ENCODE measurements at regions not wholly inside any gene's neighbourhood (a gene's known extent, or its start where the extent isn't known, plus 50 kb on each side); places are given as distances from the start of the nearest gene placed in this dataset.
A peak's percentile ranks its signal among the peaks of the same experiment; 100 is the strongest.

DNA sequence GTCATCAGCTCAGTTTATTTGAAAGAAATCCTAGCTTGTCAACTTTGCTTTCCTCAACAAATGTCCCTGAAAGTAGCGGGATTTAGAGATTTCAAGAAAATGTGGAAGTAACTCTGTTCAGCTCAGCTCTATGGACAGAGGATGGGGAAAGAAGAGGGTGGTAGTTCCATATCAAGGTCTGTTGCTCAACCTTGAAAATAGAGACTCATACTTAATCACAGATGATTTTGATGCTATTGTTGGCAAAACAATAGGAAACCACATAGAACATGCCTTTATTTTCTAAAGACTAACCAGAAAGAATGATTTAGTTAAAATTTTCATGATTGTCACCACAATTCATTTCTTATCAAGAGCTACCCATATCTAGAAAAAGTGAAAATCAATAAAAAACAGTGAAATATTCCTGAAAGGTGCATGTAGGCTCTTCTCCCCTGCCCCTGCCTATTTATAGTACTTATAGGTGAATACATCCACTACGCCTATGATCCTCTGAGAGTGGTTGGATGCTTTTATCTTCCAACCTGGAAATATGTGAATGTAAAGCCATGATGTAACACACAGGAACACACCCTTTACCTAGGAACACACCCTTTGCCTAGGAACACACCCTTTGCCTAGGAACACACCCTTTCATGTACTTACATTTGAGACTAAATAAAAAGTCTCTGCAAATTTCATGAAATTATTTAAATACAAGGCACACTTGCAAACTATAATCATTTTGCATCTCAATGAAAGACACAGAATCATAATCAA, 65.8 kb downstream of the ETAA1 start:
- no peak for DNase-seq

DNA sequence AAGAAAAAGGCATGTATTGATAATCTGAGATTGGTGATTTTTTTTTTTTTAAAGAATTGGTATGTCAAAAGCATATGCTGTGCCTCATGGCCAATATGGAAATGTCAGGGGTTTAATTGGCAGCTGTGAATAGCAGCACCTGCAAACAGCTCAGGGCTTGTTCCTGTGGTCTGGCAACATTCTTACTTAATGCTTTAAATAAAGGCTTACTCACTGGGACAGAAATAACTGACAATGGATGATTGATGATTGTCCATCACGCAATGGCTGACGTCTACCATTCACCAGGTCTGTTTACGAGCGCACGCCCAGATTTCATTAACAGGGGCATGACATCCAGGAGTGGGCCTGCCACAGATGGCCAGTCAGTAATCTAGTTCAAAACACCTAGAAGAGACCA, 66.7 kb downstream of the ETAA1 start:
- peak in 1 of 56 donors; percentile 7 for DNase-seq

DNA sequence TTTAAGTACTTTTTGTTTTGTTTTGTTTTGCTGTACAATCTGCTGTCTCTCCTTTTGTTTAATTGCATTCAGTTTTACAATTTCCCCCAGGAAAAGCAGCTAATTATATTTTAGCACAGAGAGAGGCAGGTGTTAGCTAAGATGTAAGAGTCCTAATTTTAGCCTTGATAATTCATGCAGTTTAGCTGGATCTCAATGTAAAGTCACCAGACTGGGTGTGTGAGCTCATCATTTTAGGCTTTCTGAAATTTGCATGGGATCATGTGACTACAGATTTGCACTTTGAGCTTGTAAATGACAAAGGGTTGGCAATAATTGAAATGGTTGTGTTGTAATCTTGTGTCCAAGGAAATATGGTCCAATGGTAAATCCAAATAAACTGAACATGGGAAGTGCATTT, 68.5 kb downstream of the ETAA1 start:
- DNase-seq: no peak

DNA sequence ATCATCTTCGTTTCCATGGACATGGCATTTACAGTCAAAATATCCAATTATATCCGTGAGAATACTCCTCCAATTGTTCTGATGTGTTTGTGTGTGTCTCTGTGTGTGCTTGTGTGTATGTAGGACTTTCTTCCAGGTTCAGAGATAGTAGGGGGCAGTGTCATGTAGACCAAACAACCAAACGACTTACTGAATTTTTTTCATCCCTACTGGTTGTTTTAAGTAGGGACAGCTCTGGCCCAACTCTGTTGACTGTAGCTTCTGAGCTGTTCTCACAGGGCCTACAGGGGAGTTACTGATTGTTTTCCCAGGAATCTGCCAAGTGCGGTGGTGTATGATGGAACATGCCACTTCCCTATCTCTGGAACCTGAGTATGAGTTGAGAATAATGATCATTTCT, 69.6 kb downstream of the ETAA1 start:
- no peak for DNase-seq

DNA sequence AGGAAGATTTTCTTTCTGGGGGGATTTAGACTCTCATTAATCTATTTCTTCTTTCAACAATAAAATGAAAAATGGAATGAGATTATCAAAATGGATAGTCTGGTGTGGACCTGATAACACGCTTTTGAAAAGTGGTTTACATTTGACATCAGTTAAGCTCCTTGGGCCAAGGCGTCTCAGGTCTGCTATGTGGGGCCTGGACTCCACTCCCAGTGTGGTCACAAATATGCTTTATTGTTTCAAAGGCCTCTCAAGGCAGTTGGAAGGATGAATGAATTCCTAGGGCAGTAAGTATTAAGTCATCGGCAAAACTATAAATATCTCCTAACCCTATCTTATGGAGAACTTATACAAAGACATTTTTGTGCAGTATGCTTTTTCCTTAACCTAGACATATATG, 74.5 kb downstream of the ETAA1 start:
- DNase-seq: no peak

DNA sequence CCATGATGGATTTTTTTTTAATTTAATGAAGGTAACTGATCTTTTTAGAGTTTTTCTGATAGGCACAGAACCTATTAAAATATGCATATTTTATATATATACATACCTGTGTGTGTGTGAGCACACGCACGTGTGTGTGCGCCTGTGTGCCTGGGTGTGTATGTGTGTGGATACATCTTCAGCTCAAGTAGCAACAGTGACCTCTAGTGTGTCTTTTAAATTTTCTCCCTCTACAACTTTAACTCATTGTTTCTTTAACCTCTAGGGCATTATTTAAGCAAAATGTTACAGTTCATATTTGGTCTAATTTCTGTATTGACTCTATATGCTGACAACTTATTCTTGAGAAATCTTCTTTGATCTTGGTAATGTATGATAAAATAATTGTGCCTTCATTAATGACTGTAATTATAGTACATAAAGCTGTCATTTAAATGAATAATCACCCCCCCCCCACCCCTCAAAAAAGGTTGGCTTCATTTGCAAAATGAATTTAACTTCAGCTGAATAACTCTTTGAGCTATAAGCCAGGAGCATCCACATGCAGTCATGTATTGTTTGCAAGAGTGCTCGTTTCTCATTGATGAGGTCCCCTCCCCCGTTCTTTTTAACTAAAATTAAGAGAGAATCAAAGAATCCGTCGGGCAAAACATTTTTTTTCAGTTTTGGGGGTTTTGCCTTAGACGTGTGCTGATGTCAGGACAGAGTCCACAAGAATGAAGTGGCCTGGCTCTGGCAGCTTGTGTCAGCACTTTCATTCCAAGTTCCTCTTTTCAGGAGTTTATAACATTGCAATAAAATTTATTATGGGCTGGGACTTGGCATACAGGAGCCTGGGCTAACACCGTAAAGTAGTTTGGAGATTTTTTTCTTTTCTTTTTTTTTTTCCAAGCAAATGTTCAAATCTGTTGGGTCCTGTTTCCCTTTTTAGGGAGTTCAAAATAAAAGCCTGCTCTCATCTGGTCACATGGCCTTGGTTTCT, 80.0 kb downstream of the ETAA1 start:
- DNase-seq: no peak

- DNase-seq: no peak
Observed at GRCh38 chr2:67479261-67479660, 82.1 kb downstream of the ETAA1 start.

DNA sequence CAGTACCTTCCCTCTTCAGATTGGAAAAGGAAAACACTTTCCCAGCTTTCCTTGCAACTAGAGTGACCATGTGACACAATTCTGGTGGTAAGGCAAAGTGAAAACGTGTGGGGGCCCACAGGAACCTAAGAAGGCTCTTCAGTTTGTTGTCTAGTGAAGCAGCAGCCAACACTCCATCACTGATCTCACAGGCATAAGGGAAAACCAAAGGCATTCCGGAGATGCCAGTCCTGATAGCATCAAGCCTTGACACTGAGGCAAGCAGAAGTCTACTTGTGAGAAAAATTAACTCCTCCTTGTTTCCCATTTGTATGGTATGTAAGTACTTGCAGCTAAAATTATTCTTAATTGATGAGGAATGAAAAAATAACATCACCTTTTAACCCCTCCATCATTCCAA, 88.3 kb downstream of the ETAA1 start:
- DNase-seq: no peak

- DNase-seq: no peak
Observed at GRCh38 chr2:67486041-67486796, 89.1 kb downstream of the ETAA1 start.

GRCh38 chr2:67487993-67488392, 90.9 kb downstream of the ETAA1 start:
- DNase-seq: no peak

DNA sequence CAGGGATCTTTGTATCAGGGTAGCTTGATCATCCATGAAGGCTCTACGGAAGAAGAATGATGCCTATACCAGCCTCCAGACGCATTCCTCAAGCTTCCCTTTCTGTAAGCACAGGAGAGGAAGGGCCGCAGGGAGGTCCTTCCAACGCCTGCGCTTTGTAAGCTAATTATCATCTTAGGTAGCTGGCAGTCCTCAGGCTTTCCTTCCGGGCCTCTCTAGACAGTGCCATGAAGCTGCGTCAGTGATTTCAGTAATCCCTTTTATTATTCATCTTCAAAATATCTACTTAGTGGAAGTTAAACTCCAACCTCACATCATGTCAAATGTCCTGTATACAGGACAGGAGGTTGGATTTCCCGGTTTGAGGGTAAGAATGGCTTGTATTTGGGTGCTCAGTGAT, 92.3 kb downstream of the ETAA1 start:
- no peak for DNase-seq

- no peak for DNase-seq
Observed at GRCh38 chr2:67498931-67499330, 101.8 kb downstream of the ETAA1 start.

DNA sequence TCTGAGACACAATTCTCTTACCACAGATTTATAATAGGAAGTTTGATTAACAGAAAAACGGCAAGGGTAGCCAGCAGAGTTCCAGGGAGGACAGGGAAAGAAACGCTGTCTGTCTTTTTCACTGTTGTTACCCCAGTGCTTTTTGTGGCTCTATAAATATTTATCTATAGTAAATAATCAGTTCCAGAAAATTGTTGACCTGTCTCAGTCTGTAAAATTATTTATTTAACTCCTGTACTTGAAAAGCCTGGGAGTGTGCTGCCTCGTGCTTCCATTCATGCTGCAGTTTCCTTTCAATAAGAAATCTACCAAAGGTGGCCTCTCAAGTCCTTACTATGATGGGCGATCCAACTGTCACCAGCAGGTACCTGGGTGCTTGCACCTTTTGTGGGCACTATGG, 102.9 kb downstream of the ETAA1 start:
- DNase-seq: no peak

DNA sequence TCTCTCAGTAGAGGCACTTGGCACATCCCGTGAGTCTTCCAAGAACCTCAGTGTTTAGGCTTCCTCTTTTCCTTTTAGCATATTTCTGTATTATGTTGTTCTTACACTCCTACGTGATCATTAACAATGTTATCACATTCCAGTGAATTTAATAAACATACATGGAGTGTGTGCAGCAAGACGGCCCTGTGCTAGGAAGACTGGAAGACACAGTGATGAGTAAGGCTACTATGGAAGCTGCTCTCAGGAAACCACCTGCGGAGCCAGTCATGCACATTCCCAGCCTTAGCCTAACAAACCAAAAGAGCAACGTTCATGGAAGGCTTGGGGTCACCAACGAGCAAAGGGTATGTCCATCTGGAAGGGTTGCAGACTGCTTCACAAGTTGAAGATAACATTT, 103.4 kb downstream of the ETAA1 start:
- DNase-seq: no peak

DNA sequence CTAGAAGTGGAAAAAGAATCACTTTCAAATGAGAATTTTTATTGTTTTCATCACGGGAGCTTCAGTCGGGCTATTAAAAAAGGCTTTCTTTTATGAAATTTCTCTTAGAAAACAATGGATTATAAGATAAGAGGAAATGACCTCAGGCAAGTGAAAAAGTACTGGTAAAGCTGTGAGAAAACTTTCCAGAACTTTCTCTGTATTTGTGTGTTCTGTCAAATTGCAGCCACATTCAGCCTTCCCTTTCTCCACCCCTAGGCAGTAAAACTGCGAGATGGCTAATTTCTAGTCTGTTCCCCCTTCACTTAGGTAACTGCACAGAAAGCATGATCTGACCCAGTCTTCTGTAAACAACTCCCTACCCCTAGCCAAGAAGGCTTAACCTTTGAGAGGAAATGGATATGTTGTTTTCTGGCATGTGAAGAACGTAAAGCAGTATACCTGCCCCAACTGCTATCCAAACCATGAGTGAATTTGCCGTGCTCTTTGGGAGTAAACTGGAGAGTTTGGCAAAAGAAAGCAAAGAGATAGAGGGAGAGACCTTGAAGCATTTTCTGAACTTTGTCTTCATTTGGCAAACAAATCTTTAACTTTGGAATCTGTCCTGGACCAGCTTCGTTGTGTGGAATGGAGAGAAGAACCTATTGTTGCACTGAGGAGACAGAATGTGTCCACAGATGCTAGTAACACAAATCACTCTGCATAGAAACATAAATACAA, 105.4 kb downstream of the ETAA1 start:
- no peak for DNase-seq

DNA sequence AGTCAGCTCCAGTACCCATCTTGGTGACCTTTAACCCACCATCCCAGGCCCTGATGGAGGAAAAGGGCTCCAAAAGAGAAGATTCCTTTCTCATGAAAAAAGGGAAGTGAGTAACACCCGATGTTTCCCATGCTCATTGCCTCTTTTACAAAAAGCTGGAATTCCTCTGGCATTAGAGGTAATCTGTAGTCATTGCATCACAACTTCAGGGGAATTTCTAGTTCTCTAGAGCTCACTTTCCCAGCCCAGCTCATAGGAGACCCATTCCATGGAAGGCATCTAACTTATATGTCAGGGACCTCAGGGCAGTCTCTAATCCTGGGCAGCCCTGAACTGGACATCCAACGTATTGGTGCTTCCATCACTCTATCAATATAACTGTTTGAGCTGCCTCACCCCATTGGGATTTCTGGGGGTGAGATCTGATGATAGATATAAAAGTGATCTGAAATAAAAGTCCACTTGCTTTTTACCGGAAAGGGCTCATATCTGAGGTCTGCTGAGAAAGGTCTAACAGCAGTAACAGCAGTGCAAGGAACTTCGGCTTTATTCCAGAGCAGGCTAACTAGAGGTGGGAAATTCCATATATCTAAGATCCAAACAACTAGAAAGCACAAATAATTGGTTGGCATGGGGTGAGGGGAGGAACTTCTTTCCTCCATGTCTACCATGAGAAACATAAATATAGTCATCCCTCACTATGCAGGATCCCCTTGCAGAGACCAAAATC, 106.1 kb downstream of the ETAA1 start:
- DNase-seq: no peak

GRCh38 chr2:67510745-67511144, 113.6 kb downstream of the ETAA1 start:
- no peak for DNase-seq

DNA sequence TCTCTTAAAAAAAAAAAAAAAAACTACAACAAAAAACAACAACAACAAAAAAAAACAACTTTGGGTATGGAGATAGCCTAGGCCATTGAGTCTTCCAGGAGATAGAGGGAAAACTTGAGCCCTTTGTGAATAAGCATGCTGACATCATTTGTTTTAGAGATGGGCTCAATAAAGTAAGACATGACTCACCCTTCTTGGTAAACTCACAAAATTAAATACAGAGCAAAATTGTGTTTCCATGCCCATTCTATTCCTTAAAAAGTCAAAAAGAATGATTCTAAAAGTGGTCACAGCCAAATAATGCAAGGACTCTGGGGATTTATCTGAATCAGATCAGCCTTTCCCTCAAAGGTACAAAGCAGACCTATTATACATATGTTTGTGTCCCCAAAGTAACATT, 117.4 kb downstream of the ETAA1 start:
- DNase-seq: no peak

- no peak for DNase-seq
Observed at GRCh38 chr2:67515056-67515455, 117.9 kb downstream of the ETAA1 start.

GRCh38 chr2:67515538-67515937, 118.4 kb downstream of the ETAA1 start:
- DNase-seq: no peak

DNA sequence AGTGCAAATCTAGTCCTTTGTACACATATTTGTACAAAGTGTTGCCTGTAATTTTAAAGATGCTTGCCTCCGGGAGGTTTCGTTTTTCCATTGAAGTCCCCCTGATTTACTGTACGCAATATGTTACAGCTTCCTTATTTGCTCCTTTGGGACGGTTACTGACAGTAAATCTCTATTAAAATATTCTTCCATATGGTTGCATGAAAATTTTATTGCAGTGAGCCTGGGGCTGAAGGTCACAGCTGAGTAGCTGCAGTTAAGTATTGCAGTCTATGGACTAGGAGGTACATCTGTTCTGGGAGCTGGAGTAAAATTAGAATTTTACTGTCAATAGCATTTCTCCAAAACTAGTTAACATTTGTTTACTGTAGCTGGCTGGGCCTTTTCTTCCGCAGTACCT, 119.2 kb downstream of the ETAA1 start:
- DNase-seq: no peak
